ENCODE measurements at regions not wholly inside any gene's neighbourhood (a gene's known extent, or its start where the extent isn't known, plus 50 kb on each side); places are given as distances from the start of the nearest gene placed in this dataset.

GRCh38 chr1:90650401-90650800, 66.7 kb downstream of the BARHL2 start:
- no peak for DNase-seq

- no peak for DNase-seq
Observed at GRCh38 chr1:90640325-90640724, 76.8 kb downstream of the BARHL2 start.

- DNase-seq, result no peak
Observed at GRCh38 chr1:90622666-90623065, 94.4 kb downstream of the BARHL2 start.

- peak in 1 of 14 donors; percentile 18 for DNase-seq
Observed at GRCh38 chr1:90621986-90622385, 95.1 kb downstream of the BARHL2 start.

GRCh38 chr1:90616395-90616794, 100.7 kb downstream of the BARHL2 start:
- peak in 1 of 14 donors; percentile 40 for DNase-seq

GRCh38 chr1:90614872-90615271, 102.2 kb downstream of the BARHL2 start:
- peak in 1 of 14 donors; percentile 7 for DNase-seq

GRCh38 chr1:90613371-90613770, 103.7 kb downstream of the BARHL2 start:
- peak in 1 of 14 donors; percentile 23 for DNase-seq

- DNase-seq, result no peak
Observed at GRCh38 chr1:90612033-90612432, 105.1 kb downstream of the BARHL2 start.

GRCh38 chr1:90607736-90608135, 109.4 kb downstream of the BARHL2 start:
- no peak for DNase-seq

- DNase-seq, result peak in 1 of 14 donors; percentile 88
Observed at GRCh38 chr1:90605070-90605469, 112.0 kb downstream of the BARHL2 start.

- no peak for DNase-seq
Observed at GRCh38 chr1:90593312-90593711, 123.8 kb downstream of the BARHL2 start.

GRCh38 chr1:90591970-90592356, 125.1 kb downstream of the BARHL2 start:
- no peak for DNase-seq

- DNase-seq, result no peak
Observed at GRCh38 chr1:90591355-90591969, 125.6 kb downstream of the BARHL2 start.

GRCh38 chr1:90580176-90580575, 136.9 kb downstream of the BARHL2 start:
- no peak for DNase-seq

GRCh38 chr1:90579212-90579802, 137.8 kb downstream of the BARHL2 start:
- DNase-seq, result peak in 1 of 14 donors; percentile 50

- no peak for DNase-seq
Observed at GRCh38 chr1:90574692-90575370, 142.3 kb downstream of the BARHL2 start.

- no peak for DNase-seq
Observed at GRCh38 chr1:90573736-90574135, 143.4 kb downstream of the BARHL2 start.

GRCh38 chr1:90572446-90572845, 144.7 kb downstream of the BARHL2 start:
- no peak for DNase-seq

GRCh38 chr1:90568436-90568835, 148.7 kb downstream of the BARHL2 start:
- no peak for DNase-seq

GRCh38 chr1:90564164-90564563, 152.9 kb downstream of the BARHL2 start:
- peak in 1 of 14 donors; percentile 38 for DNase-seq

GRCh38 chr1:90562892-90563291, 154.2 kb downstream of the BARHL2 start:
- no peak for DNase-seq

- DNase-seq, result no peak
Observed at GRCh38 chr1:90561911-90562310, 155.2 kb downstream of the BARHL2 start.

- DNase-seq, result no peak
Observed at GRCh38 chr1:90561103-90561783, 155.9 kb downstream of the BARHL2 start.

All from C1 segment of cervical spinal cord (tissue), 14 donors.